Loucy (cell line): ENCODE measurements at regions not wholly inside any gene's neighbourhood (a gene's known extent, or its start where the extent isn't known, plus 50 kb on each side); places are given as distances from the start of the nearest gene placed in this dataset.

ENCODE experiments used
- H2AFZ ChIP-seq: fragments of 200-600 bp; sonication (generic); 2 replicates; pipeline ENCODE4 v1.6.0; 2016; ENCODE audit warnings: antibody characterized with exemption, mild to moderate bottlenecking, low read length, moderate library complexity
- H3F3A ChIP-seq: fragments of 200-600 bp; 2 replicates; pipeline ENCODE4 v1.6.0; 2016; ENCODE audit warnings: antibody characterized with exemption, low read depth, mild to moderate bottlenecking
- H3K27me3 ChIP-seq: fragments of 200-600 bp; sonication (generic); 2 replicates; pipeline ENCODE4 v1.6.1; 2014; ENCODE audit warnings: low read length, mild to moderate bottlenecking; ENCODE audit not compliant: insufficient read depth, poor library complexity, severe bottlenecking
- H3K36me3 ChIP-seq: fragments of 200-600 bp; sonication (generic); 2 replicates; pipeline ENCODE4 v1.6.1; 2016; ENCODE audit warnings: low read length; ENCODE audit not compliant: insufficient read depth
- H3K4me1 ChIP-seq: fragments of 200-600 bp; sonication (generic); 2 replicates; pipeline ENCODE4 v1.5.1; 2014; ENCODE audit warnings: low read length, mild to moderate bottlenecking; ENCODE audit not compliant: insufficient read depth, poor library complexity, severe bottlenecking
- H3K4me2 ChIP-seq: fragments of 200-600 bp; sonication (generic); 2 replicates; pipeline ENCODE4 v1.6.0; 2014; ENCODE audit warnings: antibody characterized with exemption, low read length, low read depth, mild to moderate bottlenecking; ENCODE audit not compliant: poor library complexity, severe bottlenecking
- H3K4me3 ChIP-seq: fragments of 200-600 bp; sonication (generic); 2 replicates; pipeline ENCODE4 v1.5.1; 2014; ENCODE audit warnings: low read length, mild to moderate bottlenecking, mixed read lengths; ENCODE audit not compliant: poor library complexity, severe bottlenecking
- H3K79me2 ChIP-seq: fragments of 200-600 bp; sonication (generic); 2 replicates; pipeline ENCODE4 v1.6.1; 2014; ENCODE audit warnings: low read length; ENCODE audit not compliant: insufficient read depth
- H3K9ac ChIP-seq: fragments of 200-600 bp; sonication (generic); 2 replicates; pipeline ENCODE4 v1.6.0; 2014; ENCODE audit warnings: mild to moderate bottlenecking, low read depth, low read length, moderate library complexity; ENCODE audit not compliant: poor library complexity, severe bottlenecking
- H3K9me2 ChIP-seq: fragments of 200-600 bp; sonication (generic); replicated peaks from 2 replicates; pipeline ENCODE4 v1.6.1; 2016; ENCODE audit warnings: low read depth, low read length, mixed read lengths
- H3K9me3 ChIP-seq: fragments of 200-600 bp; sonication (generic); 2 replicates; pipeline ENCODE4 v1.6.1; 2014; ENCODE audit warnings: mild to moderate bottlenecking, antibody characterized with exemption, low read length, low read depth; ENCODE audit not compliant: insufficient read depth
- H4K20me1 ChIP-seq: fragments of 200-600 bp; sonication (generic); 2 replicates; pipeline ENCODE4 v1.6.0; 2014; ENCODE audit warnings: antibody characterized with exemption, low read length, mild to moderate bottlenecking; ENCODE audit not compliant: insufficient read depth, poor library complexity, severe bottlenecking
- CTCF ChIP-seq: fragments of 200-600 bp; sonication (generic); conservative IDR thresholded peaks from 2 replicates; pipeline ENCODE4 v1.5.1; 2014; ENCODE audit warnings: mild to moderate bottlenecking, antibody characterized with exemption, low read length
- EZH2phosphoT487 ChIP-seq: fragments of 200-600 bp; IDR thresholded peaks from 2 replicates; pipeline ENCODE4 v1.6.1; 2018; ENCODE audit warnings: antibody characterized with exemption, mild to moderate bottlenecking, moderate library complexity, borderline replicate concordance

- Histone ChIP-seq H3K36me3 (no peaks in the 10 kb centered on the region), H3K9me2 (no peaks in the 10 kb centered on the region), H3K79me2 (no peaks in the 10 kb centered on the region), H3K4me2 (no peak overlapping the region), H2AFZ (no peak overlapping the region), H3K27me3 (no peaks in the 10 kb centered on the region), H4K20me1 (no peaks in the 10 kb centered on the region), H3F3A (no peaks in the 10 kb centered on the region), H3K4me1 (no peaks in the 10 kb centered on the region), H3K4me3 (no peak overlapping the region), H3K9me3 (no peaks in the 10 kb centered on the region), H3K9ac (no peak overlapping the region)
- TF ChIP-seq EZH2phosphoT487 = no peak
- no peak for TF ChIP-seq CTCF
Observed at GRCh38 chr20:20887593-20888265, 175.3 kb upstream of the RALGAPA2 start.

GRCh38 chr20:20881808-20882207 lies 169.4 kb upstream of the RALGAPA2 start:
- Histone ChIP-seq H3K4me2 (no peak overlapping the region), H3K9me2 (no peaks in the 10 kb centered on the region), H3K9ac (no peak overlapping the region), H3K27me3 (no peaks in the 10 kb centered on the region), H4K20me1 (no peaks in the 10 kb centered on the region), H3K4me1 (no peaks in the 10 kb centered on the region), H3F3A (no peaks in the 10 kb centered on the region), H3K36me3 (no peaks in the 10 kb centered on the region), H2AFZ (no peak overlapping the region), H3K4me3 (no peak overlapping the region), H3K79me2 (no peaks in the 10 kb centered on the region), H3K9me3 (no peaks in the 10 kb centered on the region)
- TF ChIP-seq EZH2phosphoT487 (no peak), CTCF (no peak)

GRCh38 chr20:20877079-20877478 lies 164.6 kb upstream of the RALGAPA2 start:
- no peak overlapping the region for H3K4me3 ChIP-seq
- H3F3A ChIP-seq = no peaks in the 10 kb centered on the region
- H3K79me2 ChIP-seq = no peaks in the 10 kb centered on the region
- no peaks in the 10 kb centered on the region for H3K4me1 ChIP-seq
- no peak overlapping the region for H2AFZ ChIP-seq
- H4K20me1 ChIP-seq = no peaks in the 10 kb centered on the region
- no peak overlapping the region for H3K9ac ChIP-seq
- no peaks in the 10 kb centered on the region for H3K36me3 ChIP-seq
- H3K9me2 ChIP-seq = no peaks in the 10 kb centered on the region
- no peaks in the 10 kb centered on the region for H3K27me3 ChIP-seq
- no peak overlapping the region for H3K4me2 ChIP-seq
- H3K9me3 ChIP-seq = no peaks in the 10 kb centered on the region
- no peak for TF ChIP-seq EZH2phosphoT487
- TF ChIP-seq CTCF = no peak
